GM23248 (cell line): ENCODE measurements at regions not wholly inside any gene's neighbourhood (a gene's known extent, or its start where the extent isn't known, plus 50 kb on each side); places are given as distances from the start of the nearest gene placed in this dataset.

ENCODE experiments used
- DNase-seq: peaks from one replicate; pipeline ENCODE4 v3.0.0-alpha.2; 2015
- H2AFZ ChIP-seq: fragments of 200-600 bp; sonication (generic); 2 replicates; pipeline ENCODE4 v1.6.1; 2016; ENCODE audit warnings: antibody characterized with exemption
- H3F3A ChIP-seq: fragments of 200-600 bp; sonication (generic); 2 replicates; pipeline ENCODE4 v1.6.1; 2016; ENCODE audit warnings: mild to moderate bottlenecking, antibody characterized with exemption, mixed run types; ENCODE audit not compliant: insufficient read depth
- H3K27ac ChIP-seq: fragments of 200-600 bp; sonication (generic); 2 replicates; pipeline ENCODE4 v1.5.1; 2016; ENCODE audit warnings: mild to moderate bottlenecking
- H3K27me3 ChIP-seq: fragments of 200-600 bp; sonication (generic); replicated peaks from 2 replicates; pipeline ENCODE4 v1.6.1; 2016; ENCODE audit warnings: mild to moderate bottlenecking; ENCODE audit not compliant: insufficient read depth
- H3K36me3 ChIP-seq: fragments of 200-600 bp; sonication (generic); 2 replicates; pipeline ENCODE4 v1.6.1; 2016; ENCODE audit warnings: low read depth, mild to moderate bottlenecking
- H3K4me1 ChIP-seq: fragments of 200-600 bp; sonication (generic); 2 replicates; pipeline ENCODE4 v1.6.1; 2016; ENCODE audit warnings: mild to moderate bottlenecking; ENCODE audit not compliant: insufficient read depth
- H3K4me2 ChIP-seq: fragments of 200-600 bp; sonication (generic); one replicate; pipeline ENCODE4 v1.6.1; 2016; ENCODE audit warnings: mild to moderate bottlenecking; ENCODE audit not compliant: unreplicated experiment
- H3K4me3 ChIP-seq: fragments of 200-600 bp; sonication (generic); 2 replicates; pipeline ENCODE4 v1.5.1; 2016; ENCODE audit warnings: mild to moderate bottlenecking
- H3K79me2 ChIP-seq: fragments of 200-600 bp; sonication (generic); 2 replicates; pipeline ENCODE4 v1.6.1; 2016; ENCODE audit warnings: mild to moderate bottlenecking; ENCODE audit not compliant: insufficient read depth
- H3K9ac ChIP-seq: fragments of 200-600 bp; sonication (generic); 2 replicates; pipeline ENCODE4 v1.6.1; 2016; ENCODE audit warnings: mild to moderate bottlenecking
- H3K9me2 ChIP-seq: fragments of 200-600 bp; sonication (generic); 2 replicates; pipeline ENCODE4 v1.6.1; 2016; ENCODE audit warnings: mixed run types, mild to moderate bottlenecking, moderate library complexity; ENCODE audit not compliant: insufficient read depth
- H3K9me3 ChIP-seq: fragments of 200-600 bp; sonication (generic); one replicate; pipeline ENCODE4 v1.6.1; 2017; ENCODE audit warnings: low read depth
- H4K20me1 ChIP-seq: fragments of 200-600 bp; sonication (generic); 2 replicates; pipeline ENCODE4 v1.6.0; 2016; ENCODE audit not compliant: insufficient read depth
- EZH2 ChIP-seq: fragments of 200-600 bp; sonication (generic); IDR thresholded peaks from 2 replicates; pipeline ENCODE4 v1.6.1; 2018; ENCODE audit warnings: antibody characterized with exemption, mild to moderate bottlenecking; ENCODE audit not compliant: insufficient read depth, poor library complexity, severe bottlenecking
- EZH2phosphoT487 ChIP-seq: fragments of 200-600 bp; sonication (generic); IDR thresholded peaks from 2 replicates; pipeline ENCODE4 v1.6.1; 2018; ENCODE audit warnings: antibody characterized with exemption, moderate library complexity, mild to moderate bottlenecking, low read depth; ENCODE audit not compliant: insufficient read depth
- WGBS, 2 experiments: methylation state at CpG; one replicate each; pipeline ENCODE4 v1.1.6; 2015 to 2017; ENCODE audit warnings: low lambda C conversion rate in 2 of 2, low coverage in 1 of 2; ENCODE audit errors: missing lambda C conversion rate in 2 of 2; 5-methylcytosine and 5-hydroxymethylcytosine counted together
- in situ Hi-C: fragments of 300-500 bp; cut with MboI; formaldehyde crosslinking; loops from 2 replicates; pipeline ENCODE4 v1.15.0; 2020

DNA sequence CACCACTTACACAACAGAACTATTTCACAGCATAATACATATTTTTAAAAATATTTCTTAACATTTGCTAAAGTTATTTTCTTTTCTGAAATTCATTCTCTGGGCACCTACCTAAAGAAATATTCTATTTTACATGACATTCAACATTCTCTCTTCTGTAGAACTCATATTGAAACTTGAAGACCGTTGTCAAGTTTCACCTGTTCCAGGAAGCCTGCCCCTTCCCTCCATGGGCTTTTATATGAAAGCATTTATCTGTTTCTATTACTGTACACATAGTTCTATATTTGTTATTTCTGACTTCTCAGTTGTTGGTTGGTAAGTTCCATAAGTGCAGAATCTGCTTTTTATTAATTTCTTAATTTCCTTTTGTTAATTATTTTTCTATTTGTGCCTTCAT lies 204.3 kb upstream of the ALCAM start:
- no peaks in the 10 kb centered on the region for H4K20me1 ChIP-seq
- no peak overlapping the region for H3K4me2 ChIP-seq
- H3K36me3 ChIP-seq: no peaks in the 10 kb centered on the region
- 0 out of 2 replicates have a peak, but pooled peaks cover 3% of the 10 kb centered on the region for H3K4me1 ChIP-seq
- H2AFZ ChIP-seq: no peak overlapping the region
- H3K27me3 ChIP-seq: no peaks in the 10 kb centered on the region
- TF ChIP-seq EZH2phosphoT487 (no peak), EZH2 (no peak)
- H3K9me2 ChIP-seq: no peaks in the 10 kb centered on the region
- H3K9ac ChIP-seq: no peak overlapping the region
- H3K27ac ChIP-seq: no peak overlapping the region
- no peaks in the 10 kb centered on the region for H3F3A ChIP-seq
- H3K9me3 ChIP-seq: no peaks in the 10 kb centered on the region
- no peaks in the 10 kb centered on the region for H3K79me2 ChIP-seq
- H3K4me3 ChIP-seq: no peak overlapping the region
- WGBS, 2 experiments: 19 to 41% methylated on average over 1 of the region's 1 CpG
- no peak for DNase-seq
- in situ Hi-C loops: no loop called here

DNA sequence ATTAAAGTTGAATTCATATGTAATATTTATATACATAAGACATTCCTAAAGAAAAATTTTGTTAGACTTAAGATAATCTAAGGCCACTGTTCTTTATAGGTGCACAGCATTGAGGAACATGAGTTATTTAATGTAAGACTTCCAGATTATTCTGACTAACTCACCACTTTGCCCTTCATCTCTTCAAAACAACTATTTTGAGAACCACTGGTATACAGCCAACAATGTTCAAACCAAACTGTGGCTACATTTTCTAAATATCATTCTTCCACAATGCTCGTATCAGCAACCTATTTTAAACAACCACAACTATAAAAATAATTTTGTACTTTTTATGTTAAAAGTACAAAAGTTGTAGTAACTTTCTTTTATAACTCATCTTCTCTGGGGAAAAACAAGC lies 199.8 kb upstream of the ALCAM start:
- no peaks in the 10 kb centered on the region for H3K9me3 ChIP-seq
- H3K4me1 ChIP-seq: 0 out of 2 replicates have a peak, but pooled peaks cover 3% of the 10 kb centered on the region
- no peak overlapping the region for H3K9ac ChIP-seq
- TF ChIP-seq EZH2 (no peak), EZH2phosphoT487 (no peak)
- H3K36me3 ChIP-seq: no peaks in the 10 kb centered on the region
- no peak overlapping the region for H2AFZ ChIP-seq
- DNase-seq: peak; percentile 6
- H4K20me1 ChIP-seq: no peaks in the 10 kb centered on the region
- H3K79me2 ChIP-seq: no peaks in the 10 kb centered on the region
- in situ Hi-C loops: no loop called here
- H3K4me2 ChIP-seq: no peak overlapping the region
- 16 to 19% methylated on average over 1 of the region's 1 CpG for WGBS, 2 experiments
- H3K9me2 ChIP-seq: peaks cover 3% of the 10 kb centered on the region; the same call in 1 of the 2 replicates
- H3K4me3 ChIP-seq: no peak overlapping the region
- no peaks in the 10 kb centered on the region for H3F3A ChIP-seq
- no peak overlapping the region for H3K27ac ChIP-seq
- no peaks in the 10 kb centered on the region for H3K27me3 ChIP-seq

DNA sequence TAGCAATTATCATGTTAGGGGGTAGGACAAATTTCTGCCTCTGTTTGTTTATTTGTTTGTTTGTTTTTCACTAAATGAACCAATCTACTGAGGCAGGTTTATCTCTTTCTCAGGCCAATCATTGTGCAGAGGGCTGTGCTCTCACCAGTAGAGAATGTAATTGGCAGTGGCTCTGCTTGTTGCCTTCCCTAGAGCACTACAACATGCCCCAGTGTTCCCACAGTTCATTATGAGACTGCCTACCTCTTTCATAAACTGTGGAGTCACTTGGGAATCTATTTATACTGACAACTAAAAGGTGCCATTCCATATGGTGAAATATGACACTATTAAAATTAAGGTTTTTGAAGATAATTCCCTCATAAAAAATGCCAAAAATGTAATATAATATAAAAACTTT lies 196.3 kb upstream of the ALCAM start:
- Histone ChIP-seq H3K36me3 (no peaks in the 10 kb centered on the region), H3K9me3 (no peaks in the 10 kb centered on the region)

DNA sequence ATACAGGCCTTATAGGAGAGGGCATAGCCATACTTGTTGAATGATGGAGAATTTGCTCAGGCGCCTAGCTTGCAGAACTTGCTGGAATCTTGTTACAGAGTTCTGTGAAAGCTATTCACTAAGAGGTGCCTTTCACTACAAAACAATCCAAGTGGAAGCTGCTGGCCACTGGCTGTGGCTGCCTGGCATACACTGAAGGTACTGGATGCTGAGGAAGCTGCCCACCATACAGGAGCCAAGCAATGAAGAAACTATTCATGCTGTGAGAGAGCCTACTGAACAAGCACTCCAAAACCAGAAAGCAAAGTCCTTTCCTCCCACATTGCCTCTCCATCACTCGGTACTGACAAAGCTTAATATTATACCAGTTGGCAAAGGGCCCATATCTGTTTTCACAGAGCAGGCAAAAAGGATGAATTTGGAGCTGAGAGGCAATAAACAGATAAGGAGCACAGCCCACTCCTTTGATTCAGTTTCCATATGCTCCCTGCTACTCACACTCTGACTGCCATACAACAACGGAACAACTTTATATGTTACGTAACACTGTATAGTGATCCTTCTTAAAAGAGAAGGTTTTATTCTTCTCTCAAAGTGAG lies 192.6 kb upstream of the ALCAM start:
- 62 to 65% methylated on average over 4 of the region's 4 CpGs for WGBS, 2 experiments

More for the DNA sequence above, 196.3 kb upstream of the ALCAM start:
- Histone ChIP-seq H3K4me1 (0 out of 2 replicates have a peak, but pooled peaks cover 3% of the 10 kb centered on the region), H3K4me2 (no peak overlapping the region), H3K27ac (no peak overlapping the region), H3K79me2 (no peaks in the 10 kb centered on the region), H3K27me3 (no peaks in the 10 kb centered on the region), H3K9ac (no peak overlapping the region), H3K9me2 (peaks cover 3% of the 10 kb centered on the region; the same call in 1 of the 2 replicates), H2AFZ (no peak overlapping the region), H3F3A (no peaks in the 10 kb centered on the region), H3K4me3 (no peak overlapping the region), H4K20me1 (no peaks in the 10 kb centered on the region)
- DNase-seq: no peak
- in situ Hi-C loops: no loop called here
- no peak for TF ChIP-seq EZH2
- no peak for TF ChIP-seq EZH2phosphoT487

More for the DNA sequence above, 192.6 kb upstream of the ALCAM start:
- Histone ChIP-seq H3K36me3 (no peaks in the 10 kb centered on the region), H3K27ac (no peak overlapping the region), H3K9me3 (no peaks in the 10 kb centered on the region), H3K9ac (no peak overlapping the region), H4K20me1 (no peaks in the 10 kb centered on the region), H3K4me2 (no peak overlapping the region), H3K79me2 (no peaks in the 10 kb centered on the region), H2AFZ (no peak overlapping the region), H3K9me2 (no peaks in the 10 kb centered on the region), H3K4me3 (no peak overlapping the region), H3K4me1 (no peaks in the 10 kb centered on the region), H3K27me3 (no peaks in the 10 kb centered on the region), H3F3A (no peaks in the 10 kb centered on the region)
- TF ChIP-seq EZH2phosphoT487: no peak
- TF ChIP-seq EZH2: no peak
- in situ Hi-C loops: no loop called here
- no peak for DNase-seq
